GM12878 (cell line): ENCODE measurements at regions not wholly inside any gene's neighbourhood (a gene's known extent, or its start where the extent isn't known, plus 50 kb on each side); places are given as distances from the start of the nearest gene placed in this dataset.

Source experiments
- ATAC-seq: fragments of 200-7000 bp; cut with Tn5 transposase; 3 replicates; pipeline ENCODE4 v1.9.1; 2020; ENCODE audit warnings: mild to moderate bottlenecking, moderate library complexity
- BruUV-seq: library from RNA; stranded (reverse); fragments of 400-500 nt; replicated peaks from 2 replicates; lab custom pipeline; 2021; lab: Mats Ljungman, UMichigan
- CTCF ChIA-PET: fragments of 300-600 bp; sonication (Branson Sonifier 250); formaldehyde crosslinking; extraction: SDS; loops from one replicate; lab custom pipeline; 2021; ENCODE audit warnings: inconsistent platforms; lab: Yijun Ruan, JAX
- POLR2A ChIA-PET: fragments of 350-600 bp; formaldehyde crosslinking; extraction: SDS; loops from one replicate; lab custom pipeline; 2021; ENCODE audit warnings: inconsistent platforms; lab: Charles Lee
- RAD21 ChIA-PET: fragments of 300-600 bp; sonication (Branson Sonifier 250); formaldehyde crosslinking; loops from one replicate; lab custom pipeline; 2023; ENCODE audit warnings: antibody characterized with exemption; ENCODE audit not compliant: unreplicated experiment; lab: Charles Lee
- SMC1A ChIA-PET: fragments of 300-600 bp; sonication (Branson Sonifier 250); formaldehyde crosslinking; loops from one replicate; lab custom pipeline; 2023; ENCODE audit not compliant: unreplicated experiment, uncharacterized antibody; lab: Charles Lee
- DNase-seq: peaks from one replicate; pipeline ENCODE4 v3.0.0-alpha.2; 2011; ENCODE audit warnings: low read depth, low spot score
- FAIRE-seq: peaks from 3 replicates; lab custom pipeline; 2011; peaks lifted over from hg19 to GRCh38; lab: Jason Lieb, UNC
- H2AFZ ChIP-seq: 2 replicates; pipeline ENCODE4 v1.6.0; 2011; ENCODE audit warnings: low read depth, low read length, control low read depth; ENCODE audit not compliant: control insufficient read depth
- H3K27ac ChIP-seq: 2 replicates; pipeline ENCODE4 v1.5.1; 2011; ENCODE audit warnings: control low read depth; ENCODE audit not compliant: control insufficient read depth, insufficient read depth
- H3K27me3 ChIP-seq, 2 experiments: replicated peaks in 1 of 2; 2 replicates each; pipeline versions ENCODE4 v1.6.0 to v1.6.1; 2011; ENCODE audit warnings: low read length in 1 of 2; ENCODE audit not compliant: control insufficient read depth in 2 of 2, insufficient read depth in 2 of 2
- H3K36me3 ChIP-seq, 2 experiments: 2 replicates each; pipeline ENCODE4 v1.5.1; 2011; ENCODE audit warnings: low read length in 1 of 2; ENCODE audit not compliant: control insufficient read depth in 2 of 2, insufficient read depth in 2 of 2
- H3K4me1 ChIP-seq: 2 replicates; pipeline ENCODE4 v1.6.1; 2011; ENCODE audit warnings: mild to moderate bottlenecking, low read length, moderate library complexity, mixed read lengths; ENCODE audit not compliant: control insufficient read depth, insufficient read depth
- H3K4me2 ChIP-seq: 2 replicates; pipeline ENCODE4 v1.6.0; 2011; ENCODE audit warnings: control low read depth; ENCODE audit not compliant: control insufficient read depth, insufficient read depth
- H3K4me3 ChIP-seq: fragments of 200-600 bp; sonication (generic); 2 replicates; pipeline ENCODE4 v1.5.1; 2016
- H3K79me2 ChIP-seq: 2 replicates; pipeline ENCODE4 v1.6.0; 2011; ENCODE audit warnings: low read length; ENCODE audit not compliant: control insufficient read depth, insufficient read depth
- H3K9ac ChIP-seq: 2 replicates; pipeline ENCODE4 v1.8.0; 2011; ENCODE audit warnings: low read length, control low read depth, mixed read lengths; ENCODE audit not compliant: control insufficient read depth, insufficient read depth
- H3K9me3 ChIP-seq: replicated peaks from 3 replicates; pipeline ENCODE4 v1.5.1; 2011; ENCODE audit warnings: mild to moderate bottlenecking, low read length; ENCODE audit not compliant: control insufficient read depth, insufficient read depth
- H4K20me1 ChIP-seq: 2 replicates; pipeline ENCODE4 v1.6.0; 2011; ENCODE audit not compliant: control insufficient read depth, insufficient read depth
- BCLAF1 ChIP-seq: fragments of 450-650 bp; IDR thresholded peaks from 2 replicates; pipeline ENCODE4 v1.6.1; 2017; ENCODE audit warnings: antibody characterized with exemption, mild to moderate bottlenecking, moderate library complexity
- CBX3 ChIP-seq: fragments of 200-600 bp; sonication (generic); IDR thresholded peaks from 2 replicates; pipeline ENCODE4 v1.6.1; 2016; ENCODE audit warnings: low read depth, borderline replicate concordance
- KDM1A ChIP-seq: fragments of 200-600 bp; sonication (generic); IDR thresholded peaks from 2 replicates; pipeline ENCODE4 v1.6.1; 2016; ENCODE audit warnings: borderline replicate concordance
- KLF5 ChIP-seq: fragments of 450-650 bp; IDR thresholded peaks from 2 replicates; pipeline ENCODE4 v1.6.1; 2014; ENCODE audit warnings: mild to moderate bottlenecking; ENCODE audit not compliant: partially characterized antibody
- MYB ChIP-seq: fragments of 150-350 bp; IDR thresholded peaks from 2 replicates; pipeline ENCODE4 v1.6.1; 2014; ENCODE audit warnings: mild to moderate bottlenecking, low read depth, low read length, borderline replicate concordance
- NFXL1 ChIP-seq: fragments of 450-650 bp; IDR thresholded peaks from 2 replicates; pipeline ENCODE4 v1.6.1; 2017; ENCODE audit warnings: antibody characterized with exemption, mild to moderate bottlenecking, borderline replicate concordance
- NR2F1 ChIP-seq: fragments of 450-650 bp; conservative IDR thresholded peaks from 2 replicates; pipeline ENCODE4 v1.6.1; 2017; ENCODE audit warnings: mild to moderate bottlenecking
- POLR2A ChIP-seq: IDR thresholded peaks from 2 replicates; pipeline ENCODE4 v1.6.1; 2011; ENCODE audit warnings: low read depth, mild to moderate bottlenecking, low read length
- POLR2AphosphoS2 ChIP-seq: IDR thresholded peaks from 2 replicates; pipeline ENCODE4 v1.6.1; 2011; ENCODE audit warnings: low read depth, mild to moderate bottlenecking, low read length, improper control_type of control experiment, moderate library complexity
- RELA ChIP-seq: fragments of 450-650 bp; IDR thresholded peaks from 2 replicates; pipeline ENCODE4 v1.8.0; 2014; ENCODE audit warnings: borderline replicate concordance; ENCODE audit not compliant: partially characterized antibody
- RFX5 ChIP-seq: IDR thresholded peaks from 2 replicates; pipeline ENCODE4 v1.6.1; 2011; ENCODE audit warnings: low read depth, low read length, improper control_type of control experiment
- SMAD5 ChIP-seq: IDR thresholded peaks from 2 replicates; pipeline ENCODE4 v1.6.1; 2016; ENCODE audit warnings: antibody characterized with exemption, low read depth
- ZSCAN29 ChIP-seq: fragments of 450-650 bp; IDR thresholded peaks from 2 replicates; pipeline ENCODE4 v1.6.1; 2017; ENCODE audit warnings: mild to moderate bottlenecking, moderate library complexity
- WGBS: methylation state at CpG from one replicate; pipeline ENCODE4 v1.1.6; 2016; ENCODE audit warnings: low lambda C conversion rate; ENCODE audit not compliant: insufficient replicate concordance, insufficient coverage; ENCODE audit errors: missing lambda C conversion rate; 5-methylcytosine and 5-hydroxymethylcytosine counted together
- in situ Hi-C: fragments of 300-500 bp; cut with MboI; formaldehyde crosslinking; loops from 9 replicates; pipeline ENCODE4 v1.14.3; 2018; ENCODE audit warnings: mixed read lengths
- intact Hi-C: fragments of 100-400 bp; cut with micrococcal nuclease; formaldehyde crosslinking; loops from one replicate; pipeline ENCODE4 v1.14.2; 2022; ENCODE audit not compliant: unreplicated experiment
- TF ChIP-seq, protein P1 (sequence below): IDR thresholded peaks from 2 replicates; pipeline ENCODE4 v1.6.1; 2012; ENCODE audit warnings: improper control_type of control experiment, low read depth, low read length; ENCODE audit not compliant: insufficient replicate concordance
- TF ChIP-seq, protein P2 (sequence below): IDR thresholded peaks from 2 replicates; pipeline ENCODE4 v1.6.1; 2011; ENCODE audit warnings: low read depth, low read length, improper control_type of control experiment, borderline replicate concordance
- TF ChIP-seq, protein P3 (sequence below): fragments of 150-350 bp; IDR thresholded peaks from 2 replicates; pipeline ENCODE4 v1.6.1; 2014; ENCODE audit warnings: mild to moderate bottlenecking, low read depth, low read length

- H4K20me1 ChIP-seq = no peaks in the 10 kb centered on the region; the same call in 1 of the 2 replicates
- intact Hi-C loops = no loop called here
- no peaks in the 10 kb centered on the region for H3K27me3 ChIP-seq
- SMC1A ChIA-PET = interaction anchor here (1.3 kb wide), 1 partner anchor 12 kb away, joined by 3 read pairs; no protein-coding TSS in a partner anchor
- H3K9me3 ChIP-seq = no peaks in the 10 kb centered on the region
- no peaks in the 10 kb centered on the region for H3K36me3 ChIP-seq
- ATAC-seq (no peak), FAIRE-seq (no peak), DNase-seq (no peak)
- H3K4me1 ChIP-seq = no peaks in the 10 kb centered on the region
- H2AFZ ChIP-seq = no peak overlapping the region
- CTCF ChIA-PET = no interaction called here
- BruUV-seq = no TSS peak
- no peak overlapping the region for H3K27ac ChIP-seq
- POLR2A ChIA-PET = no interaction called here
- no peak overlapping the region for H3K9ac ChIP-seq
- in situ Hi-C loops = no loop called here
- no peaks in the 10 kb centered on the region for H3K79me2 ChIP-seq
- no peak overlapping the region for H3K4me2 ChIP-seq
- RAD21 ChIA-PET = no interaction called here
- WGBS = 59% methylated on average over 6 of the region's 6 CpGs
- no peak overlapping the region for H3K4me3 ChIP-seq
- TF ChIP-seq KDM1A = no peak
- no peak for TF ChIP-seq BCLAF1
- TF ChIP-seq SMAD5 = no peak
- no peak for TF ChIP-seq KLF5
- no peak for TF ChIP-seq CBX3
- TF ChIP-seq POLR2AphosphoS2 = no peak
- TF ChIP-seq POLR2A = no peak
- no peak for TF ChIP-seq MYB
- TF ChIP-seq ZSCAN29 = no peak
- no peak for TF ChIP-seq NR2F1
- TF ChIP-seq, protein P1, sequence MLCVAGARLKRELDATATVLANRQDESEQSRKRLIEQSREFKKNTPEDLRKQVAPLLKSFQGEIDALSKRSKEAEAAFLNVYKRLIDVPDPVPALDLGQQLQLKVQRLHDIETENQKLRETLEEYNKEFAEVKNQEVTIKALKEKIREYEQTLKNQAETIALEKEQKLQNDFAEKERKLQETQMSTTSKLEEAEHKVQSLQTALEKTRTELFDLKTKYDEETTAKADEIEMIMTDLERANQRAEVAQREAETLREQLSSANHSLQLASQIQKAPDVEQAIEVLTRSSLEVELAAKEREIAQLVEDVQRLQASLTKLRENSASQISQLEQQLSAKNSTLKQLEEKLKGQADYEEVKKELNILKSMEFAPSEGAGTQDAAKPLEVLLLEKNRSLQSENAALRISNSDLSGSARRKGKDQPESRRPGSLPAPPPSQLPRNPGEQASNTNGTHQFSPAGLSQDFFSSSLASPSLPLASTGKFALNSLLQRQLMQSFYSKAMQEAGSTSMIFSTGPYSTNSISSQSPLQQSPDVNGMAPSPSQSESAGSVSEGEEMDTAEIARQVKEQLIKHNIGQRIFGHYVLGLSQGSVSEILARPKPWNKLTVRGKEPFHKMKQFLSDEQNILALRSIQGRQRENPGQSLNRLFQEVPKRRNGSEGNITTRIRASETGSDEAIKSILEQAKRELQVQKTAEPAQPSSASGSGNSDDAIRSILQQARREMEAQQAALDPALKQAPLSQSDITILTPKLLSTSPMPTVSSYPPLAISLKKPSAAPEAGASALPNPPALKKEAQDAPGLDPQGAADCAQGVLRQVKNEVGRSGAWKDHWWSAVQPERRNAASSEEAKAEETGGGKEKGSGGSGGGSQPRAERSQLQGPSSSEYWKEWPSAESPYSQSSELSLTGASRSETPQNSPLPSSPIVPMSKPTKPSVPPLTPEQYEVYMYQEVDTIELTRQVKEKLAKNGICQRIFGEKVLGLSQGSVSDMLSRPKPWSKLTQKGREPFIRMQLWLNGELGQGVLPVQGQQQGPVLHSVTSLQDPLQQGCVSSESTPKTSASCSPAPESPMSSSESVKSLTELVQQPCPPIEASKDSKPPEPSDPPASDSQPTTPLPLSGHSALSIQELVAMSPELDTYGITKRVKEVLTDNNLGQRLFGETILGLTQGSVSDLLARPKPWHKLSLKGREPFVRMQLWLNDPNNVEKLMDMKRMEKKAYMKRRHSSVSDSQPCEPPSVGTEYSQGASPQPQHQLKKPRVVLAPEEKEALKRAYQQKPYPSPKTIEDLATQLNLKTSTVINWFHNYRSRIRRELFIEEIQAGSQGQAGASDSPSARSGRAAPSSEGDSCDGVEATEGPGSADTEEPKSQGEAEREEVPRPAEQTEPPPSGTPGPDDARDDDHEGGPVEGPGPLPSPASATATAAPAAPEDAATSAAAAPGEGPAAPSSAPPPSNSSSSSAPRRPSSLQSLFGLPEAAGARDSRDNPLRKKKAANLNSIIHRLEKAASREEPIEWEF = no peak
- TF ChIP-seq, protein P2, sequence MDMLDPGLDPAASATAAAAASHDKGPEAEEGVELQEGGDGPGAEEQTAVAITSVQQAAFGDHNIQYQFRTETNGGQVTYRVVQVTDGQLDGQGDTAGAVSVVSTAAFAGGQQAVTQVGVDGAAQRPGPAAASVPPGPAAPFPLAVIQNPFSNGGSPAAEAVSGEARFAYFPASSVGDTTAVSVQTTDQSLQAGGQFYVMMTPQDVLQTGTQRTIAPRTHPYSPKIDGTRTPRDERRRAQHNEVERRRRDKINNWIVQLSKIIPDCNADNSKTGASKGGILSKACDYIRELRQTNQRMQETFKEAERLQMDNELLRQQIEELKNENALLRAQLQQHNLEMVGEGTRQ = no peak
- no peak for TF ChIP-seq NFXL1
- TF ChIP-seq, protein P3, sequence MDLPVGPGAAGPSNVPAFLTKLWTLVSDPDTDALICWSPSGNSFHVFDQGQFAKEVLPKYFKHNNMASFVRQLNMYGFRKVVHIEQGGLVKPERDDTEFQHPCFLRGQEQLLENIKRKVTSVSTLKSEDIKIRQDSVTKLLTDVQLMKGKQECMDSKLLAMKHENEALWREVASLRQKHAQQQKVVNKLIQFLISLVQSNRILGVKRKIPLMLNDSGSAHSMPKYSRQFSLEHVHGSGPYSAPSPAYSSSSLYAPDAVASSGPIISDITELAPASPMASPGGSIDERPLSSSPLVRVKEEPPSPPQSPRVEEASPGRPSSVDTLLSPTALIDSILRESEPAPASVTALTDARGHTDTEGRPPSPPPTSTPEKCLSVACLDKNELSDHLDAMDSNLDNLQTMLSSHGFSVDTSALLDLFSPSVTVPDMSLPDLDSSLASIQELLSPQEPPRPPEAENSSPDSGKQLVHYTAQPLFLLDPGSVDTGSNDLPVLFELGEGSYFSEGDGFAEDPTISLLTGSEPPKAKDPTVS = no peak
- TF ChIP-seq RFX5 = no peak
- TF ChIP-seq RELA = no peak
These were observed 70.3 kb upstream of the MMP2 start for GRCh38 chr16:55408661-55409060.
